ENCODE measurements at regions not wholly inside any gene's neighbourhood (a gene's known extent, or its start where the extent isn't known, plus 50 kb on each side); places are given as distances from the start of the nearest gene placed in this dataset.
"Not testable (repeated sequence)": the region's sequence is repeated elsewhere in the genome, so short reads cannot be mapped to it uniquely, and the experiment has no call there.

GRCh38 chr2:103183061-103183460 is 421.2 kb downstream of the TMEM182 start:
- TF ChIP-seq CTCF (conservative IDR thresholded peaks at IDR 0.05; ENCODE audit: low read depth, low read length): no peak
- H3K4me3 ChIP-seq (ENCODE audit: low read length): no peak overlapping the region
- no peak for DNase-seq (ENCODE audit: low read depth)

- TF ChIP-seq CTCF (conservative IDR thresholded peaks at IDR 0.05; ENCODE audit: low read depth, low read length): no peak
- DNase-seq (ENCODE audit: low read depth): no peak
- no peak overlapping the region for H3K4me3 ChIP-seq (ENCODE audit: low read length)
These were observed 435.0 kb downstream of the TMEM182 start for GRCh38 chr2:103196802-103197201.

- H3K4me3 ChIP-seq (ENCODE audit: low read length); DNase-seq (ENCODE audit: low read depth): not testable (repeated sequence)
These were observed 438.9 kb downstream of the TMEM182 start for GRCh38 chr2:103200774-103201173.

GRCh38 chr2:103208916-103209315 is 447.1 kb downstream of the TMEM182 start:
- no peak for DNase-seq (ENCODE audit: low read depth)
- no peak for TF ChIP-seq CTCF (conservative IDR thresholded peaks at IDR 0.05; ENCODE audit: low read depth, low read length)
- no peak overlapping the region for H3K4me3 ChIP-seq (ENCODE audit: low read length)

GRCh38 chr2:103213028-103213542 is 451.3 kb downstream of the TMEM182 start:
- DNase-seq (ENCODE audit: low read depth): no peak
- no peak for TF ChIP-seq CTCF (conservative IDR thresholded peaks at IDR 0.05; ENCODE audit: low read depth, low read length)
- no peak overlapping the region for H3K4me3 ChIP-seq (ENCODE audit: low read length)

- H3K4me3 ChIP-seq (ENCODE audit: low read length): no peak overlapping the region
- no peak for TF ChIP-seq CTCF (conservative IDR thresholded peaks at IDR 0.05; ENCODE audit: low read depth, low read length)
- DNase-seq (ENCODE audit: low read depth): no peak
These were observed 456.7 kb downstream of the TMEM182 start for GRCh38 chr2:103218516-103218915.

- no peak for TF ChIP-seq CTCF (conservative IDR thresholded peaks at IDR 0.05; ENCODE audit: low read depth, low read length)
- no peak for DNase-seq (ENCODE audit: low read depth)
- H3K4me3 ChIP-seq (ENCODE audit: low read length): no peak overlapping the region
These were observed 457.6 kb downstream of the TMEM182 start for GRCh38 chr2:103219398-103219797.

- no peak overlapping the region for H3K4me3 ChIP-seq (ENCODE audit: low read length)
- DNase-seq (ENCODE audit: low read depth): no peak
- TF ChIP-seq CTCF (conservative IDR thresholded peaks at IDR 0.05; ENCODE audit: low read depth, low read length): no peak
These were observed 461.1 kb downstream of the TMEM182 start for GRCh38 chr2:103222969-103223368.
